A673 (cell line): ENCODE measurements at regions not wholly inside any gene's neighbourhood (a gene's known extent, or its start where the extent isn't known, plus 50 kb on each side); places are given as distances from the start of the nearest gene placed in this dataset.

ENCODE experiments used
- CTCF ChIP-seq: fragments of 300-800, 200-600 bp; sonication (generic); conservative IDR thresholded peaks from 2 replicates; pipeline ENCODE4 v1.5.1; 2017; ENCODE audit warnings: low read depth, mild to moderate bottlenecking, antibody characterized with exemption, low read length, moderate library complexity, mixed read lengths
- EZH2 ChIP-seq: fragments of 200-600 bp; sonication (generic); IDR thresholded peaks from 2 replicates; pipeline ENCODE4 v1.6.1; 2017; ENCODE audit warnings: borderline replicate concordance, low read depth, mild to moderate bottlenecking, mixed read lengths, antibody characterized with exemption, low read length; ENCODE audit not compliant: poor library complexity, severe bottlenecking

GRCh38 chr5:178797101-178797521, 62.6 kb upstream of the ZNF354B start:
- TF ChIP-seq CTCF: no peak
- no peak for TF ChIP-seq EZH2
